Liver (tissue), 8 donors: ENCODE measurements at regions not wholly inside any gene's neighbourhood (a gene's known extent, or its start where the extent isn't known, plus 50 kb on each side); places are given as distances from the start of the nearest gene placed in this dataset.

Source experiments
- DNase-seq: peaks from one replicate; pipeline ENCODE4 v3.0.0-alpha.2; 2017; ENCODE audit warnings: low spot score
- H3K27ac ChIP-seq, 2 donors: one replicate each; pipeline ENCODE4 v1.7.0; 2013; ENCODE audit warnings: inconsistent platforms in 2 of 2, low read length in 2 of 2, control low read depth in 1 of 2, low read depth in 1 of 2, mild to moderate bottlenecking in 1 of 2
- H3K27me3 ChIP-seq, 4 donors: one replicate each; pipeline versions ENCODE4 v1.6.1 to v1.7.0; 2013; ENCODE audit warnings: low read length in 3 of 4, inconsistent platforms in 1 of 4, mild to moderate bottlenecking in 1 of 4, moderate library complexity in 1 of 4; ENCODE audit not compliant: control insufficient read depth in 4 of 4, insufficient read depth in 4 of 4
- H3K36me3 ChIP-seq, 4 donors: one replicate each; pipeline versions ENCODE4 v1.6.1 to v1.7.0; 2013; ENCODE audit warnings: low read length in 3 of 4, mild to moderate bottlenecking in 3 of 4, low read depth in 1 of 4, moderate library complexity in 1 of 4; ENCODE audit not compliant: control insufficient read depth in 4 of 4, insufficient read depth in 3 of 4
- H3K4me1 ChIP-seq, 4 donors: one replicate each; pipeline versions ENCODE4 v1.6.1 to v1.7.0; 2013; ENCODE audit warnings: low read length in 3 of 4, mild to moderate bottlenecking in 3 of 4, moderate library complexity in 1 of 4; ENCODE audit not compliant: control insufficient read depth in 4 of 4, insufficient read depth in 4 of 4
- H3K4me3 ChIP-seq, 3 donors: one replicate each; pipeline versions ENCODE4 v1.6.1 to v1.7.0; 2013; ENCODE audit warnings: low read length in 3 of 3, control low read depth in 1 of 3, low read depth in 1 of 3, mild to moderate bottlenecking in 1 of 3
- H3K9ac ChIP-seq, 2 donors: one replicate each; pipeline ENCODE4 v1.7.0; 2013; ENCODE audit warnings: low read length in 2 of 2, mild to moderate bottlenecking in 2 of 2, moderate library complexity in 2 of 2, control low read depth in 1 of 2, low read depth in 1 of 2
- H3K9me3 ChIP-seq, 4 donors: one replicate each; pipeline versions ENCODE4 v1.6.1 to v1.7.0; 2013; ENCODE audit warnings: low read length in 3 of 4; ENCODE audit not compliant: control insufficient read depth in 4 of 4
- ATF3 ChIP-seq: IDR thresholded peaks from 2 replicates; pipeline ENCODE4 v1.6.1; 2016; ENCODE audit warnings: antibody characterized with exemption
- EGR1 ChIP-seq, 2 donors: IDR thresholded peaks; 2 replicates each; pipeline ENCODE4 v1.6.1; 2016 to 2018; ENCODE audit warnings: antibody characterized with exemption in 2 of 2, low read depth in 2 of 2
- FOXA1 ChIP-seq: IDR thresholded peaks from 2 replicates; pipeline ENCODE4 v1.6.1; 2016; ENCODE audit warnings: antibody characterized with exemption
- FOXA2 ChIP-seq: IDR thresholded peaks from 2 replicates; pipeline ENCODE4 v1.6.1; 2016; ENCODE audit warnings: antibody characterized with exemption
- GABPA ChIP-seq, 2 donors: IDR thresholded peaks in 1 of 2; conservative IDR thresholded peaks in 1 of 2; 2 replicates each; pipeline ENCODE4 v1.6.1; 2016; ENCODE audit warnings: antibody characterized with exemption in 2 of 2, mild to moderate bottlenecking in 1 of 2, moderate library complexity in 1 of 2
- HNF4A ChIP-seq, 2 donors: conservative IDR thresholded peaks; 2 replicates each; pipeline ENCODE4 v1.6.1; 2016; ENCODE audit warnings: antibody characterized with exemption in 2 of 2, mild to moderate bottlenecking in 2 of 2
- HNF4G ChIP-seq: IDR thresholded peaks from 2 replicates; pipeline ENCODE4 v1.6.1; 2016; ENCODE audit warnings: antibody characterized with exemption
- NR2F2 ChIP-seq: IDR thresholded peaks from 2 replicates; pipeline ENCODE4 v1.6.1; 2016; ENCODE audit warnings: antibody characterized with exemption
- REST ChIP-seq: IDR thresholded peaks from 2 replicates; pipeline ENCODE4 v1.6.1; 2016; ENCODE audit warnings: antibody characterized with exemption, mild to moderate bottlenecking
- RXRA ChIP-seq, 2 donors: IDR thresholded peaks; 2 replicates each; pipeline ENCODE4 v1.6.1; 2017 to 2018; ENCODE audit warnings: antibody characterized with exemption in 2 of 2, mild to moderate bottlenecking in 1 of 2
- SP1 ChIP-seq: IDR thresholded peaks from 2 replicates; pipeline ENCODE4 v1.6.1; 2018; ENCODE audit warnings: antibody characterized with exemption, mild to moderate bottlenecking
- TAF1 ChIP-seq: conservative IDR thresholded peaks from 2 replicates; pipeline ENCODE4 v1.6.1; 2016; ENCODE audit warnings: antibody characterized with exemption, mild to moderate bottlenecking
- YY1 ChIP-seq: IDR thresholded peaks from 2 replicates; pipeline ENCODE4 v1.6.1; 2016; ENCODE audit warnings: antibody characterized with exemption, mild to moderate bottlenecking
- WGBS: extraction: QIAGEN DNeasy Blood & Tissue Kit; methylation state at CpG from one replicate; pipeline ENCODE4 v1.1.7; 2013; 5-methylcytosine and 5-hydroxymethylcytosine counted together
- TF ChIP-seq, protein P1 (sequence below): fragments of 150-350 bp; IDR thresholded peaks from 2 replicates; pipeline ENCODE4 v1.5.1; 2017; ENCODE audit warnings: improper control_type of control experiment, low read depth, low read length; ENCODE audit not compliant: missing input control
- TF ChIP-seq, protein P2 (sequence below): IDR thresholded peaks from 2 replicates; pipeline ENCODE4 v1.6.1; 2016; ENCODE audit warnings: antibody characterized with exemption
- donor health status: healthy.
- donor health status: healthy.
- donor health status: healthy.
- donor health status: healthy.
- donor health status: healthy.

- TF ChIP-seq FOXA1 (no peak), TAF1 (no peak)
Observed at GRCh38 chr5:8805653-8806052, 740.2 kb downstream of the SEMA5A start (continued).

GRCh38 chr5:8807636-8808035 is 738.2 kb downstream of the SEMA5A start:
- Histone ChIP-seq H3K4me1 (no peaks in the 10 kb centered on the region), H3K36me3 (no peaks in the 10 kb centered on the region), H3K27me3 (no peaks in the 10 kb centered on the region), H3K9me3 (peaks cover 0 to 10% (median 1%) of the 10 kb centered on the region in 4 donors), H3K4me3 (no peak overlapping the region), H3K27ac (no peak overlapping the region), H3K9ac (no peak overlapping the region)
- 40% methylated on average over 3 of the region's 3 CpGs for WGBS
- DNase-seq, result no peak
- TF ChIP-seq, protein P1, sequence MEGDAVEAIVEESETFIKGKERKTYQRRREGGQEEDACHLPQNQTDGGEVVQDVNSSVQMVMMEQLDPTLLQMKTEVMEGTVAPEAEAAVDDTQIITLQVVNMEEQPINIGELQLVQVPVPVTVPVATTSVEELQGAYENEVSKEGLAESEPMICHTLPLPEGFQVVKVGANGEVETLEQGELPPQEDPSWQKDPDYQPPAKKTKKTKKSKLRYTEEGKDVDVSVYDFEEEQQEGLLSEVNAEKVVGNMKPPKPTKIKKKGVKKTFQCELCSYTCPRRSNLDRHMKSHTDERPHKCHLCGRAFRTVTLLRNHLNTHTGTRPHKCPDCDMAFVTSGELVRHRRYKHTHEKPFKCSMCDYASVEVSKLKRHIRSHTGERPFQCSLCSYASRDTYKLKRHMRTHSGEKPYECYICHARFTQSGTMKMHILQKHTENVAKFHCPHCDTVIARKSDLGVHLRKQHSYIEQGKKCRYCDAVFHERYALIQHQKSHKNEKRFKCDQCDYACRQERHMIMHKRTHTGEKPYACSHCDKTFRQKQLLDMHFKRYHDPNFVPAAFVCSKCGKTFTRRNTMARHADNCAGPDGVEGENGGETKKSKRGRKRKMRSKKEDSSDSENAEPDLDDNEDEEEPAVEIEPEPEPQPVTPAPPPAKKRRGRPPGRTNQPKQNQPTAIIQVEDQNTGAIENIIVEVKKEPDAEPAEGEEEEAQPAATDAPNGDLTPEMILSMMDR, result no peak
- TF ChIP-seq HNF4A (conservative IDR thresholded peaks at IDR 0.05) (no peak), TAF1 (no peak), ATF3 (no peak), FOXA1 (no peak), YY1 (no peak), HNF4G (no peak), EGR1 (IDR thresholded peaks at IDR 0.05; ENCODE audit: low read depth in 2 of 2) (no peak), RXRA (IDR thresholded peaks at IDR 0.05) (no peak), REST (no peak), NR2F2 (no peak), SP1 (no peak)
- TF ChIP-seq, protein P2, sequence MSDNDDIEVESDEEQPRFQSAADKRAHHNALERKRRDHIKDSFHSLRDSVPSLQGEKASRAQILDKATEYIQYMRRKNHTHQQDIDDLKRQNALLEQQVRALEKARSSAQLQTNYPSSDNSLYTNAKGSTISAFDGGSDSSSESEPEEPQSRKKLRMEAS, result no peak

- 52% methylated on average over 3 of the region's 3 CpGs for WGBS
- no peak for DNase-seq
- Histone ChIP-seq H3K9ac (no peak overlapping the region), H3K36me3 (no peaks in the 10 kb centered on the region), H3K27ac (no peak overlapping the region), H3K27me3 (no peaks in the 10 kb centered on the region), H3K4me3 (no peak overlapping the region), H3K9me3 (no peaks in the 10 kb centered on the region), H3K4me1 (no peaks in the 10 kb centered on the region)
- TF ChIP-seq ATF3, result no peak
- no peak for TF ChIP-seq FOXA2
- no peak for TF ChIP-seq GABPA (IDR thresholded peaks at IDR 0.05 in 1 of 2, conservative IDR thresholded peaks at IDR 0.05 in 1 of 2)
Observed at GRCh38 chr5:8811581-8811980, 734.3 kb downstream of the SEMA5A start.
